ENCODE measurements at regions not wholly inside any gene's neighbourhood (a gene's known extent, or its start where the extent isn't known, plus 50 kb on each side); places are given as distances from the start of the nearest gene placed in this dataset.

DNA sequence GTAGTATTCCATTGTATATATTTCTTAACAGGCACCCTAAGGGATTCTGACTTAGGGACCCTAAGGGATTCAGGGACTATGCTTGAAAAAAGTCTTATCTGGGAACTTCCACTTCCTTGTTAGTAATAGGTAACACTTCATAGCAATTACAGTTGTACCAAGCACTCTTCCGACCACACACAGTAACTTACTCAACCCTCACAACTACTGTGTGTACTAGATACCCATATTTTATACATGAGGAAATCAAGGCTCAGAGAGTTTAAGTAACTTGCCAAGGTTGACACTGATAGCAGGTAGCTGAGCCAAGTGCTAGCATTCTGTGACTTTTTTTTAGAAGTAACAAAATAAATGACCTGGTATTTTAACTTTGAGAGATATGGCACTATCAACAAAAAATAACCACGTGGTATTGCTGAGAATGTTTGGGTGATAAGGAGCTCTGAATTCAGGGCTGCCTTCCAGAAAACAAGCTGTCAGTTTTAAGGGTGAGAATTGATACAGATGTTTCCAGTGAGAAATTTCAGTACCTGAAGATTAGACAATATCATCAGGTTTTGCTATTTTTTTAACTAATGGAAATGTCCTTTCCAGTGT, 210.3 kb upstream of the SUCLG2 start:
- no peaks in the 10 kb centered on the region for H3K4me1 Mint-ChIP-seq
- no peak overlapping the region for H3K27ac Mint-ChIP-seq
- DNase-seq = no peak
- H3K27me3 Mint-ChIP-seq = no peaks in the 10 kb centered on the region
- no peak for ATAC-seq (ENCODE audit: low read depth)
- H3K36me3 Mint-ChIP-seq (ENCODE audit: low read depth) = no peaks in the 10 kb centered on the region
- ChIA-PET POLR2A (no interaction called here), CTCF (no interaction called here)
- intact Hi-C loops (cut with micrococcal nuclease) = no loop called here
- H3K9me3 Mint-ChIP-seq = no peaks in the 10 kb centered on the region
- TF ChIP-seq, protein P1, sequence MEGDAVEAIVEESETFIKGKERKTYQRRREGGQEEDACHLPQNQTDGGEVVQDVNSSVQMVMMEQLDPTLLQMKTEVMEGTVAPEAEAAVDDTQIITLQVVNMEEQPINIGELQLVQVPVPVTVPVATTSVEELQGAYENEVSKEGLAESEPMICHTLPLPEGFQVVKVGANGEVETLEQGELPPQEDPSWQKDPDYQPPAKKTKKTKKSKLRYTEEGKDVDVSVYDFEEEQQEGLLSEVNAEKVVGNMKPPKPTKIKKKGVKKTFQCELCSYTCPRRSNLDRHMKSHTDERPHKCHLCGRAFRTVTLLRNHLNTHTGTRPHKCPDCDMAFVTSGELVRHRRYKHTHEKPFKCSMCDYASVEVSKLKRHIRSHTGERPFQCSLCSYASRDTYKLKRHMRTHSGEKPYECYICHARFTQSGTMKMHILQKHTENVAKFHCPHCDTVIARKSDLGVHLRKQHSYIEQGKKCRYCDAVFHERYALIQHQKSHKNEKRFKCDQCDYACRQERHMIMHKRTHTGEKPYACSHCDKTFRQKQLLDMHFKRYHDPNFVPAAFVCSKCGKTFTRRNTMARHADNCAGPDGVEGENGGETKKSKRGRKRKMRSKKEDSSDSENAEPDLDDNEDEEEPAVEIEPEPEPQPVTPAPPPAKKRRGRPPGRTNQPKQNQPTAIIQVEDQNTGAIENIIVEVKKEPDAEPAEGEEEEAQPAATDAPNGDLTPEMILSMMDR (IDR thresholded peaks at IDR 0.05) = no peak
- no peak overlapping the region for H3K4me3 Mint-ChIP-seq

DNA sequence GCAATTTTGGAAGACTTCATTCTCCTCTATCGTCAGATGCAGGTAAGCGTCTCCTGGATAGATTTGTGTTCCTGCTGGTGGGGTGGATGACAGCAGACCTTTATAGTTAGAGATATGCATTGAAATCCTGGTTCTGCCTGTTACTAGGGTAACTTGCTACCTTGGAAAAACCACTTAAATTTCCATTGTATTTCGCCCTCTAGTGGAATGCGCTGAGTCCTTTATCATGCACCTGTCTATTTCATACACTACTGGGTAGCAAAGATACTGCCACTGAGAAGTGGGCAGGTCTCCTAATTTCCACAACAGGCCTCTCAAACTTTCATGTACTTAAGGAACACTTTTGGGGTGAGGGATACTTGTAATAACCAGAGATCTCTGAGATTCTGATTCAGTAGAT, 209.5 kb upstream of the SUCLG2 start:
- peaks cover 2% of the 10 kb centered on the region for H3K9me3 Mint-ChIP-seq
- DNase-seq (no peak), ATAC-seq (ENCODE audit: low read depth) (no peak)
- TF ChIP-seq, protein P1 (IDR thresholded peaks at IDR 0.05) = no peak
- H3K27ac Mint-ChIP-seq = no peak overlapping the region
- ChIA-PET POLR2A (no interaction called here), CTCF (no interaction called here)
- intact Hi-C loops (cut with micrococcal nuclease) = no loop called here
- no peaks in the 10 kb centered on the region for H3K27me3 Mint-ChIP-seq
- no peak overlapping the region for H3K4me3 Mint-ChIP-seq
- H3K4me1 Mint-ChIP-seq = no peaks in the 10 kb centered on the region
- no peaks in the 10 kb centered on the region for H3K36me3 Mint-ChIP-seq (ENCODE audit: low read depth)

DNA sequence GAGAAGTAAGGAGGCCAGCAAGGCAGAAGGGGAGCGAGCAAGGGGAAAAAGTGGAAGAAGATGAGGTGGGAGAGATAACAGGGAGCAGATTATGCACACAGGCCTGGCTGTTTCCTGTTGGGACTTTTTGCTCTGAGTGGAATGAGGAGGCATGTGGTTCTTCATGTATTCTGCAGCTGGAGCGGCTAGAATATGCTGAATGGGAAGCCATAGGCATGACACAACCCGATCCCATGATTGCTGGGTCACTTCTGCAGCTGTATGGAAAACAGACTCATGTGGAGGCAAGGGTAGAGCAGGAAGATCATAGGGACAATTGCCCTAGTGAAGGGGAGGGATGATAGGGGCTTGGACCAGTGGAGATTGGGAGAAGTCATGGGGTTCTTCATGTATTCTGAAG, 206.0 kb upstream of the SUCLG2 start:
- H3K4me3 Mint-ChIP-seq = no peak overlapping the region

DNA sequence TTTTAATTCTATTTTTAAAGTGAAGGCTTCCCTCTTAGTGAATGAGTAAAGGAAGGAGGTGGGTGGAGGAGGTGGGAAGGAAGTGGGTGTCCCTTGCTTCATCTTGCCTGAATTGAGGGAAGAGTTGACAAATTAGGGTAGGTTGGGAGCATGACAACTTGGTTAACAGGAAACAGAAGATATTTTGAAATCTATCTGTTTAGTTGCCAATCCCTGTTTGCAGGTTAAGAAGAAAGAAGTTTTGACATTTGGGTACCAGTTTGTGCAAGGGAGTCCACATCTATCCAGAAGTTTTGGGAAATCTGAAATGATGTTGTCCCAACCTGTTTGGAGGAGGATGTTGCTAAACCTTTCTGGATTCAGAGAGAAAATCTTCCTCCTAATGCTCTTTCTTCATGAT, 204.1 kb upstream of the SUCLG2 start:
- Mint-ChIP-seq H3K9me3 (peaks cover 2% of the 10 kb centered on the region), H3K4me3 (no peak overlapping the region), H3K4me1 (no peaks in the 10 kb centered on the region), H3K36me3 (ENCODE audit: low read depth) (no peaks in the 10 kb centered on the region), H3K27ac (no peak overlapping the region), H3K27me3 (no peaks in the 10 kb centered on the region)
- POLR2A ChIA-PET = no interaction called here
- intact Hi-C loops (cut with micrococcal nuclease) = no loop called here
- TF ChIP-seq, protein P1 (IDR thresholded peaks at IDR 0.05) = no peak
- no peak for ATAC-seq (ENCODE audit: low read depth)
- DNase-seq = no peak
- CTCF ChIA-PET = no interaction called here

More for the DNA sequence above, 206.0 kb upstream of the SUCLG2 start:
- no peak for ATAC-seq (ENCODE audit: low read depth)
- no peaks in the 10 kb centered on the region for H3K27me3 Mint-ChIP-seq
- no peak for DNase-seq
- CTCF ChIA-PET = no interaction called here
- H3K36me3 Mint-ChIP-seq (ENCODE audit: low read depth) = no peaks in the 10 kb centered on the region
- intact Hi-C loops (cut with micrococcal nuclease) = no loop called here
- POLR2A ChIA-PET = no interaction called here
- H3K9me3 Mint-ChIP-seq = peaks cover 2% of the 10 kb centered on the region
- TF ChIP-seq, protein P1 (IDR thresholded peaks at IDR 0.05) = no peak
- H3K4me1 Mint-ChIP-seq = no peaks in the 10 kb centered on the region
- H3K27ac Mint-ChIP-seq = no peak overlapping the region

DNA sequence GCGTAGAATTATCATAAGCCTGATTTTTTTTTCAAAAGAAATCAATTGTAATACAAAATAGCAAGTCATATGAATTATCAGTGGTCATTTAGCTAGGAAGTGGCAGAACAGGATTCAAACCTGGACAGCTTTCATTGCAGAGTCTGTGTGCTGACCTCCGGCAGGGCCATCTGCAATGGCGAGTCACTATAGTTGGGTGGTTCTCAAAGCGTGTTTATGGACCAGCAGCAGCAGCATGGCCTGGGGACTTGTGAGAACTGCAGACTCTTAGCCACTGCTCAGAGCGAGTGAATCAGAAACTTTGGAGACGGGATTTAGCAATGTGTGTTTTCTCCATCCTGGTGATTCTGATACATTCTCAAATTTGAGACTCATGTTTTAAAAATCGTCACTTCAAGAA, 202.3 kb upstream of the SUCLG2 start:
- ChIA-PET POLR2A (no interaction called here), CTCF (no interaction called here)
- H3K27ac Mint-ChIP-seq = no peak overlapping the region

More for the DNA sequence above, 202.3 kb upstream of the SUCLG2 start:
- DNase-seq = no peak
- no peak for ATAC-seq (ENCODE audit: low read depth)
- Mint-ChIP-seq H3K4me1 (no peaks in the 10 kb centered on the region), H3K4me3 (no peak overlapping the region), H3K36me3 (ENCODE audit: low read depth) (no peaks in the 10 kb centered on the region), H3K27me3 (no peaks in the 10 kb centered on the region), H3K9me3 (peaks cover 2% of the 10 kb centered on the region)
- TF ChIP-seq, protein P1 (IDR thresholded peaks at IDR 0.05) = no peak
- intact Hi-C loops (cut with micrococcal nuclease) = no loop called here
